A549 (cell line): ENCODE measurements at regions not wholly inside any gene's neighbourhood (a gene's known extent, or its start where the extent isn't known, plus 50 kb on each side); places are given as distances from the start of the nearest gene placed in this dataset.

ENCODE experiments used
- CHD2 ChIP-seq: fragments of 150-350 bp; IDR thresholded peaks from 2 replicates; pipeline ENCODE4 v1.6.1; 2014; ENCODE audit warnings: low read length; ENCODE audit not compliant: partially characterized antibody
- CTCF ChIP-seq: fragments of >200 bp; sonication (Bioruptor Twin); formaldehyde crosslinking; IDR thresholded peaks from 3 replicates; pipeline ENCODE4 v1.5.1; 2016
- EHMT2 ChIP-seq: fragments of 200-600 bp; sonication (generic); IDR thresholded peaks from 2 replicates; pipeline ENCODE4 v1.6.1; 2016; ENCODE audit warnings: antibody characterized with exemption, low read depth, mild to moderate bottlenecking, moderate library complexity
- HOXA7 ChIP-seq: fragments of 250-450 bp; sonication (Bioruptor Pico); IDR thresholded peaks from 2 replicates; pipeline ENCODE4 v1.5.0; 2020; ENCODE audit warnings: mild to moderate bottlenecking, moderate library complexity
- POLR2A ChIP-seq: IDR thresholded peaks from 2 replicates; pipeline ENCODE4 v1.6.1; 2012; ENCODE audit warnings: mild to moderate bottlenecking, low read length
- REST ChIP-seq: fragments of 200-600 bp; sonication (generic); IDR thresholded peaks from 2 replicates; pipeline ENCODE4 v1.6.1; 2016; ENCODE audit warnings: antibody characterized with exemption, mild to moderate bottlenecking, moderate library complexity
- USF2 ChIP-seq: fragments of 450-650 bp; IDR thresholded peaks from 2 replicates; pipeline ENCODE4 v1.6.1; 2014; ENCODE audit warnings: antibody characterized with exemption

- no peak for TF ChIP-seq CTCF
- TF ChIP-seq POLR2A, result no peak
- no peak for TF ChIP-seq REST
- TF ChIP-seq CHD2, result no peak
- TF ChIP-seq HOXA7 (CRISPR knock-in tag), result no peak
- no peak for TF ChIP-seq USF2
- no peak for TF ChIP-seq EHMT2
Measured at GRCh38 chr2:128512379-128513115, 193.9 kb upstream of the HS6ST1 start.
